ENCODE measurements at regions not wholly inside any gene's neighbourhood (a gene's known extent, or its start where the extent isn't known, plus 50 kb on each side); places are given as distances from the start of the nearest gene placed in this dataset.

- peak; percentile 65 for DNase-seq
Measured at GRCh38 chr3:194536871-194537637, 50.3 kb upstream of the ATP13A3 start.
